Panc1 (cell line): ENCODE measurements at regions not wholly inside any gene's neighbourhood (a gene's known extent, or its start where the extent isn't known, plus 50 kb on each side); places are given as distances from the start of the nearest gene placed in this dataset.
"Not testable (repeated sequence)": the region's sequence is repeated elsewhere in the genome, so short reads cannot be mapped to it uniquely, and the experiment has no call there.

ENCODE experiments used
- ATAC-seq: fragments of 200-7000 bp; cut with Tn5 transposase; 2 replicates; pipeline ENCODE4 v1.9.1; 2020; ENCODE audit warnings: mild to moderate bottlenecking, moderate library complexity
- BruUV-seq: library from RNA; stranded (reverse); fragments of 400-500 nt; replicated peaks from 2 replicates; lab custom pipeline; 2021; lab: Mats Ljungman, UMichigan
- CTCF ChIA-PET: fragments of 300-600 bp; sonication (Branson Sonifier 250); formaldehyde crosslinking; loops from one replicate; lab custom pipeline; 2022; ENCODE audit warnings: antibody characterized with exemption; lab: Charles Lee
- POLR2A ChIA-PET: fragments of 300-600 bp; sonication (Branson Sonifier 250); formaldehyde crosslinking; loops from one replicate; lab custom pipeline; 2022; ENCODE audit warnings: antibody characterized with exemption; lab: Charles Lee
- DNase-seq: peaks from one replicate; pipeline ENCODE4 v3.0.0-alpha.2; 2010; ENCODE audit warnings: low read depth, low spot score
- H3K27ac ChIP-seq: 2 replicates; pipeline ENCODE4 v1.5.1; 2011; ENCODE audit warnings: mild to moderate bottlenecking, low read length, inconsistent platforms
- H3K27me3 ChIP-seq: fragments of 200-500 bp; sonication (Bioruptor generic); 2 replicates; pipeline ENCODE4 v1.6.0; 2014; ENCODE audit warnings: low read length, inconsistent platforms; ENCODE audit not compliant: control insufficient read depth, insufficient read depth
- H3K36me3 ChIP-seq: fragments of 200-500 bp; sonication (Bioruptor generic); 2 replicates; pipeline ENCODE4 v1.5.1; 2014; ENCODE audit warnings: inconsistent platforms, mild to moderate bottlenecking, low read length, moderate library complexity; ENCODE audit not compliant: control insufficient read depth, insufficient read depth
- H3K4me1 ChIP-seq: 2 replicates; pipeline ENCODE4 v1.5.1; 2011; ENCODE audit warnings: inconsistent platforms, mild to moderate bottlenecking, low read length, moderate library complexity; ENCODE audit not compliant: control insufficient read depth, insufficient read depth
- H3K4me3 ChIP-seq, 2 experiments: 2 replicates each; pipeline ENCODE4 v1.5.1; 2011 to 2012; ENCODE audit warnings: low read depth in 2 of 2, low read length in 2 of 2, mild to moderate bottlenecking in 2 of 2, inconsistent platforms in 1 of 2, moderate library complexity in 1 of 2
- H3K9me3 ChIP-seq: fragments of 200-500 bp; sonication (Bioruptor generic); 2 replicates; pipeline ENCODE4 v1.5.1; 2014; ENCODE audit warnings: low read depth, mild to moderate bottlenecking, inconsistent platforms, low read length, moderate library complexity; ENCODE audit not compliant: control insufficient read depth, insufficient read depth
- CTCF ChIP-seq: fragments of 450-650 bp; IDR thresholded peaks from 2 replicates; pipeline ENCODE4 v1.5.1; 2017; ENCODE audit warnings: mild to moderate bottlenecking
- POLR2AphosphoS5 ChIP-seq: IDR thresholded peaks from 2 replicates; pipeline ENCODE4 v1.6.1; 2012; ENCODE audit warnings: mild to moderate bottlenecking, low read depth, low read length, moderate library complexity
- REST ChIP-seq, 2 experiments: IDR thresholded peaks; 2 replicates each; pipeline ENCODE4 v1.6.1; 2011 to 2012; ENCODE audit warnings: low read depth in 2 of 2, control low read depth in 1 of 2, low read length in 1 of 2, mild to moderate bottlenecking in 1 of 2, moderate library complexity in 1 of 2; ENCODE audit not compliant: insufficient read depth in 1 of 2
- SIN3A ChIP-seq: IDR thresholded peaks from 2 replicates; pipeline ENCODE4 v1.6.1; 2012; ENCODE audit warnings: low read depth, mild to moderate bottlenecking, low read length, moderate library complexity, borderline replicate concordance; ENCODE audit not compliant: insufficient read depth
- TCF7L2 ChIP-seq: IDR thresholded peaks from 2 replicates; pipeline ENCODE4 v1.6.1; 2011; ENCODE audit warnings: mild to moderate bottlenecking, low read depth, low read length, inconsistent platforms
- in situ Hi-C: cut with HindIII; loops from 2 replicates; pipeline ENCODE4 v1.10.0; 2016; ENCODE audit warnings: low sequenced_read_pairs, low pct_unique_long_range_greater_than_20kb
- intact Hi-C: fragments of 100-400 bp; cut with micrococcal nuclease; formaldehyde crosslinking; loops from one replicate; pipeline ENCODE4 v1.10.0; 2022; ENCODE audit not compliant: unreplicated experiment

GRCh38 chr10:62496925-62497324, 122.8 kb downstream of the ZNF365 start:
- no peaks in the 10 kb centered on the region for H3K9me3 ChIP-seq
- H3K27ac ChIP-seq, result no peak overlapping the region
- no peak for DNase-seq
- intact Hi-C loops (no loop called here), in situ Hi-C loops (no loop called here)
- POLR2A ChIA-PET, result no interaction called here
- CTCF ChIA-PET, result no interaction called here
- no peaks in the 10 kb centered on the region for H3K36me3 ChIP-seq
- H3K27me3 ChIP-seq, result 0 out of 2 replicates have a peak, but pooled peaks cover 2% of the 10 kb centered on the region
- H3K4me3 ChIP-seq, result no peak overlapping the region
- TF ChIP-seq POLR2AphosphoS5 (no peak), TCF7L2 (no peak), REST (IDR thresholded peaks at IDR 0.05; ENCODE audit: insufficient read depth in 1 of 2, low read depth in 2 of 2, low read length in 1 of 2) (no peak), SIN3A (no peak)
- H3K4me1 ChIP-seq, result no peaks in the 10 kb centered on the region
- no TSS peak for BruUV-seq
- no peak for ATAC-seq

GRCh38 chr10:62498271-62498670, 124.1 kb downstream of the ZNF365 start:
- Histone ChIP-seq H3K27me3 (0 out of 2 replicates have a peak, but pooled peaks cover 2% of the 10 kb centered on the region), H3K4me3 (no peak overlapping the region), H3K4me1 (no peaks in the 10 kb centered on the region), H3K9me3 (no peaks in the 10 kb centered on the region), H3K27ac (no peak overlapping the region), H3K36me3 (no peaks in the 10 kb centered on the region)
- DNase-seq (no peak), ATAC-seq (no peak)
- ChIA-PET POLR2A (no interaction called here), CTCF (no interaction called here)
- intact Hi-C loops (no loop called here), in situ Hi-C loops (no loop called here)
- no TSS peak for BruUV-seq
- no peak for TF ChIP-seq TCF7L2
- no peak for TF ChIP-seq SIN3A
- no peak for TF ChIP-seq POLR2AphosphoS5
- no peak for TF ChIP-seq CTCF
- no peak for TF ChIP-seq REST (IDR thresholded peaks at IDR 0.05; ENCODE audit: insufficient read depth in 1 of 2, low read depth in 2 of 2, low read length in 1 of 2)

GRCh38 chr10:62500116-62500515, 125.9 kb downstream of the ZNF365 start:
- BruUV-seq, H3K27me3 ChIP-seq, intact Hi-C loops, H3K36me3 ChIP-seq, H3K9me3 ChIP-seq, CTCF ChIA-PET, POLR2A ChIA-PET, H3K4me1 ChIP-seq, H3K4me3 ChIP-seq, ATAC-seq, H3K27ac ChIP-seq, in situ Hi-C loops, DNase-seq: not testable (repeated sequence)
